ENCODE measurements at regions not wholly inside any gene's neighbourhood (a gene's known extent, or its start where the extent isn't known, plus 50 kb on each side); places are given as distances from the start of the nearest gene placed in this dataset.

- DNase-seq (ENCODE audit: low read depth): no peak
- TF ChIP-seq, protein P1, sequence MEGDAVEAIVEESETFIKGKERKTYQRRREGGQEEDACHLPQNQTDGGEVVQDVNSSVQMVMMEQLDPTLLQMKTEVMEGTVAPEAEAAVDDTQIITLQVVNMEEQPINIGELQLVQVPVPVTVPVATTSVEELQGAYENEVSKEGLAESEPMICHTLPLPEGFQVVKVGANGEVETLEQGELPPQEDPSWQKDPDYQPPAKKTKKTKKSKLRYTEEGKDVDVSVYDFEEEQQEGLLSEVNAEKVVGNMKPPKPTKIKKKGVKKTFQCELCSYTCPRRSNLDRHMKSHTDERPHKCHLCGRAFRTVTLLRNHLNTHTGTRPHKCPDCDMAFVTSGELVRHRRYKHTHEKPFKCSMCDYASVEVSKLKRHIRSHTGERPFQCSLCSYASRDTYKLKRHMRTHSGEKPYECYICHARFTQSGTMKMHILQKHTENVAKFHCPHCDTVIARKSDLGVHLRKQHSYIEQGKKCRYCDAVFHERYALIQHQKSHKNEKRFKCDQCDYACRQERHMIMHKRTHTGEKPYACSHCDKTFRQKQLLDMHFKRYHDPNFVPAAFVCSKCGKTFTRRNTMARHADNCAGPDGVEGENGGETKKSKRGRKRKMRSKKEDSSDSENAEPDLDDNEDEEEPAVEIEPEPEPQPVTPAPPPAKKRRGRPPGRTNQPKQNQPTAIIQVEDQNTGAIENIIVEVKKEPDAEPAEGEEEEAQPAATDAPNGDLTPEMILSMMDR (conservative IDR thresholded peaks at IDR 0.05; ENCODE audit: low read length): no peak
- H3K4me3 ChIP-seq (ENCODE audit: low read length): no peak overlapping the region
These were observed 285.6 kb downstream of the IPMK start for GRCh38 chr10:57982091-57982490.

DNA sequence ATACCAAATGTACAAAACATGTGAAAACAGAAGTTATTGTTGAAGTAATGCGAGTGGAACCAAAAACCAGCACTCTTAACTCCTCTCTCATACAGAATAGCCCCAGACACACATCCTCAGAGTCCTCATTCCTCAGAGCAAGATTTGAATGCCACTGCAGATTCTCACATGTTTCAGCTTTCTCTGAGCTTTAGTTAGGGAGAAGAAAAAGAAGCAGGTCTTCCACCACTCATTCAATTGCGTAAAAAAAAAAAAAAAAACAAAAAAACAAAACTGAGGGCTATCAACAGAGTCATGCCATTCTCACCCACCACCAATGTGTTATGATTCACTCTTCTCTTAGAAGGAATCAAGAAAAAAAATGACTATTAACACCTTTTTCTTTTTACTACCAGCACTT, 287.7 kb downstream of the IPMK start:
- DNase-seq (ENCODE audit: low read depth): no peak
- no peak overlapping the region for H3K4me3 ChIP-seq (ENCODE audit: low read length)

GRCh38 chr10:57979491-57979890, 288.2 kb downstream of the IPMK start:
- DNase-seq (ENCODE audit: low read depth): peak; percentile 49
- TF ChIP-seq, protein P1 (conservative IDR thresholded peaks at IDR 0.05; ENCODE audit: low read length): no peak

More for the DNA sequence above, 287.7 kb downstream of the IPMK start:
- TF ChIP-seq, protein P1 (conservative IDR thresholded peaks at IDR 0.05; ENCODE audit: low read length): no peak

DNA sequence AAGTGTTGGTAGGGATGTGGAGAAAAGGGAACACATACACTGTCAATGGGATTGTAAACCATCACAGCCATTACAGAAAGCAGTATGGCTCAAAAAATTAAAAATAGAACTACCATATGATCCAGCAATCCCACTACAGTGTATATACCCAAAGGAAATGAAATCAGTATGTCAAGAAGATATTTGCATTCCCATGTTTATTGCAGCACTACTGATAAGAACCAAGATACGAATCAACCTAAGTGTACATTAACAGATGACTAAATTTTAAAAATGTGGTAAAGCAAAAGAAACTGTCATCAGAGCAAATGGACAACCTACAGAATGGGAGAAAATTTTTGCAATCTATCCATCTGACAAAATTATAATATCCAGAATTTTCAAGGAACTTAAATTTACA, 290.4 kb downstream of the IPMK start:
- no peak overlapping the region for H3K4me3 ChIP-seq (ENCODE audit: low read length)
- TF ChIP-seq, protein P1 (conservative IDR thresholded peaks at IDR 0.05; ENCODE audit: low read length): no peak
- DNase-seq (ENCODE audit: low read depth): no peak

More at GRCh38 chr10:57979491-57979890, 288.2 kb downstream of the IPMK start:
- H3K4me3 ChIP-seq (ENCODE audit: low read length): no peak overlapping the region

GRCh38 chr10:57973451-57973850, 294.2 kb downstream of the IPMK start:
- TF ChIP-seq, protein P1 (conservative IDR thresholded peaks at IDR 0.05; ENCODE audit: low read length): no peak
- H3K4me3 ChIP-seq (ENCODE audit: low read length): no peak overlapping the region
- DNase-seq (ENCODE audit: low read depth): no peak

GRCh38 chr10:57972783-57973182, 294.9 kb downstream of the IPMK start:
- H3K4me3 ChIP-seq (ENCODE audit: low read length): no peak overlapping the region
- peak; percentile 18 for DNase-seq (ENCODE audit: low read depth)
- TF ChIP-seq, protein P1 (conservative IDR thresholded peaks at IDR 0.05; ENCODE audit: low read length): no peak

- no peak for DNase-seq (ENCODE audit: low read depth)
- TF ChIP-seq, protein P1 (conservative IDR thresholded peaks at IDR 0.05; ENCODE audit: low read length): no peak
- H3K4me3 ChIP-seq (ENCODE audit: low read length): no peak overlapping the region
These were observed 299.2 kb downstream of the IPMK start for GRCh38 chr10:57968328-57969016.

All from AG10803 (cell line).